KOPT-K1 (cell line): ENCODE measurements at regions not wholly inside any gene's neighbourhood (a gene's known extent, or its start where the extent isn't known, plus 50 kb on each side); places are given as distances from the start of the nearest gene placed in this dataset.

Experiments
- H3K27ac ChIP-seq: fragments of 200-600 bp; sonication (generic); 2 replicates; pipeline ENCODE4 v1.5.1; 2016; ENCODE audit warnings: antibody characterized with exemption, mild to moderate bottlenecking, low read depth, low read length; ENCODE audit not compliant: poor library complexity, severe bottlenecking
- H3K36me3 ChIP-seq: fragments of 200-600 bp; sonication (generic); 2 replicates; pipeline ENCODE4 v1.5.1; 2017; ENCODE audit warnings: antibody characterized with exemption, mild to moderate bottlenecking, low read length, moderate library complexity; ENCODE audit not compliant: insufficient read depth
- H3K9me3 ChIP-seq: fragments of 200-600 bp; sonication (generic); 2 replicates; pipeline ENCODE4 v1.5.1; 2017; ENCODE audit warnings: antibody characterized with exemption, low read length, mild to moderate bottlenecking; ENCODE audit not compliant: insufficient read depth, poor library complexity, severe bottlenecking

DNA sequence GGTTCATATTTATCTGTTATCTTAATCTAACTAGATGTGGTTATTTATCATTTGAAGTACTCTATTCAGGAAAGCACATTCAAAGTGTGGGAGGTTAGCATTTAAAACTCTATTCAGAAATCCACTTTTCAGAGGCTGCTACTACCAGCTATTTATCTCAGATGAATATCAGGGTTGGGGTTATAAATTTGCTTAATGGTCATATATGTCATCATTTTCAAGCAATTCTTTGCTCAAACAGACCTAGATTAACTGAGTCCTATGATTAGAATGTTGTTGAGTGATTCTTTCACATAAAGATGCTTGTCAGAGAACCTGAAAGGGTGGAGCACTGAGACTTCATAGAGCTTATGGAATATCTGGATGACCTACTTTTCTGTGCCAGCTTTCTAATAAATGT, 436.9 kb upstream of the TGFBR2 start:
- Histone ChIP-seq H3K27ac (no peak overlapping the region), H3K36me3 (no peaks in the 10 kb centered on the region), H3K9me3 (no peaks in the 10 kb centered on the region)

DNA sequence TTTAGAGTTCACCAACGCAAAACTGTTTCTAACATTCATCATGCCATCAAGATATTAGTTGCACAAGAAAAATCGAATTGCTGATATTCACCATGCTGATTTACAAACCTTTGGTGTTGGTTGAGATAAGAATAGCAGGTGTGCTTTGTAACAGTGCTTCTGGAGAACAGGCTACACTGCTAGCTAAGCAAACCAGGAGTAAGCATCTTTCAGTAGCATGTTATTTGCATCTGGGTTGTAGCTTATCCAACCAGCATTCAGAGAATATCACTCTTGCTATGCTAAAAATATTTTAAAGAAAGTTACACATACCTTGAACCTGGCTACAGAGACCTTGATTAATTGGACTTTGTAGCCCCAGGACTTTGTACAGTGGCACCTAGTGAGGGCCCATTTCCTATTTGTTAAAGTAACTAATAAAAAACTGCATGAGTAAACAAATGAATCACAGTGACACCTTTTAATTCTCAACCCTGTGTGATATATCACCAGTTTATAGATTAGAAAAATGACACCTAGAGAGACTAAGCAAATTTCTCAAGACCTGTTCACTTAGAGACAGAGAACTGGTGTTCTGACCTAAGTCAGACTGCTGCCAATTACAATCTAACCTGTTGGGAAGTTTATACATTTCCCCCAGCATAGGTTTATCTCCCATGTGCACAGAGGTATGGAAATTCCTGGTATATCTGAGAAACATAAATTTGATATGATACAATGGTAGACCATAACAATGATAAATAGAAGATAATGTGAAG, 435.5 kb upstream of the TGFBR2 start:
- Histone ChIP-seq H3K9me3 (no peaks in the 10 kb centered on the region), H3K27ac (no peak overlapping the region), H3K36me3 (no peaks in the 10 kb centered on the region)

DNA sequence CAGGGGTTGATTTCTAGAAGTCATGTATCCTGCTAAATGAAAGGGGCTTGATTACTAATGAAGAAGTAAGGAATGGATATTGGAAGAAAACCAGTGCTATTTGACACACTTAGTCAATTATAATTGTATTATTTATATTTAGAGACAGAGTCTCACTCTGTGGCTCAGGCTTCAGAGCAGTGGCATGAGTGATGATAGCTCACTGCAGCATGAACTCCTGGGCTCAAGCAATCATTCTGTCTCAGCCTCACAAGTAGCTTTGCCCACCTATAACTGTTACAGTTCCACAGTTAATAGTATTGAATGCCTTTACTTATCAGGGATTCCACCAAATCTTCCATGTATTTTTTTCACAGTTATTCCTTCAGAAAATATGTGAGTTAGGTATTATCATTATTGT, 432.0 kb upstream of the TGFBR2 start:
- Histone ChIP-seq H3K9me3 (no peaks in the 10 kb centered on the region), H3K36me3 (no peaks in the 10 kb centered on the region), H3K27ac (no peak overlapping the region)

DNA sequence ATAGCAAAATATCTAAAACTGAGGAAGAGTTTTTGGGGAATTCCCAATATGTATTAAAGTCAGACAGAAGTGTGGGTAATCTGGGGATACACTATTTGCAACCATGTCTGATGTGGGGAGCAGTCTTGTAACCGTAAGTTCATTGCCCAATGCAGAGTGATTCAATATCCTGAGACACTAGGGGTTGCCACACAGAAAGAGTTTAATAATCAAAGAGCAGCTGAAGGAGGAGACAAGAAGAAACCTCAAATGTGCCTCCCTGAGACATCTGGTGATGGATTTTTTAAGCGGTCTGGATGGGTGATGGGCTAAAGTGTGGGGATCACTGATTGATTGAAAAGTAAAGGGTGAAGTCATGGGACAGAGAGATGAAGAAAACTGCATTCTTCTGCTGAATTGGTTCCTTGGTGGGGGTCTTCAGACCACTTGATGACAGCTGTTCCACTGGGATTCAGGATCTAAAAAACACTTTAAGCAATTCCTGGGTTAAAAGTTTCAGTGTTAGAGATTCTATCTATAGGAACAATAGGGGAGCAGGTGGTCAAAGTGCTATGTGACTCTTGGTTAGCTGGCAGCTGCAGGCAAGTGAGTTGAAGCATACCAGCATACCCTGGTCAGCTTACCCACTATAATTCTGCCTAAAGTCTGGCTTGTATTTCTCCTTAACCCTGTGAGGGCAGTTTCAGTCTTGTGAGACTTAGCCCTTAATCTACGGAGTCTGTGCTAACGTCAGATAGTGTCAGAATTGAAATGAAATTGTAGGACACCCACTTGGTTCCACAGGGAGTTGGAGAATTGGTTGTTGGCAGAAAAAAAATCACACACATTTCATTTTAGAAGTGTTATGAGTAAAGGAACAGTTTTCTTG, 425.9 kb upstream of the TGFBR2 start:
- Histone ChIP-seq H3K9me3 (no peaks in the 10 kb centered on the region), H3K27ac (no peak overlapping the region), H3K36me3 (no peaks in the 10 kb centered on the region)

DNA sequence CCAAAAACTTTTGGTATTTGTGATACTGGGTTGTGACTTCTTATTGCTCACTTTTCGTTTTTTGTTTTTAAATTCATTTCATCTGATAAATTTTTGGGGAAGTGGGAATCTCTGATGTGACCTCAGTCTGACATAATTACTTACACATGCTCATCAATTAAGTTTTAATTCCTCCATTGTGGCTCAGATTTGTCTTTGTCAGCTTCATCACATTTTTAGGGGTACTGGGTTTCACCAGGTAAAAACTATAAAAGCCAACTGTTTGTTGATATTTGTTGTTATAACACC, 425.3 kb upstream of the TGFBR2 start:
- H3K36me3 ChIP-seq = no peaks in the 10 kb centered on the region
- no peak overlapping the region for H3K27ac ChIP-seq
- no peaks in the 10 kb centered on the region for H3K9me3 ChIP-seq

DNA sequence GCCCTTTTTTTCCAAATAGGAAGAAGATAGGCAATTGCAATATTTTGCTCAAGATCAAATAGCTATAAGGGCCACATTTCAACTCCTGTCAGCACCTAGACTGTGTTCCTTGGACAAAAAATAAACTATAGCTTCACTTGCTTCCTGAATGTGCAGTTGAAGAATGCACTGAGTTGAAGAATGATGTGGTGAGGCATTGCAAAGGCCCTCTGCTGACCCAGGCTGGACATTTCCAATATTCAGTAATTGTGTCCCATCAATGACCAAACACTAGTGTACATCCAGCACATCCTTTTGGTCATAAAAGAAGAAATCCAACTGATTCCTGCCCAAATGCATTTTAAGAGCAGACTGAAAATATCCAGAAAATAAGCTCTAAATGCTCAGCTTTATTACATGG, 424.8 kb upstream of the TGFBR2 start:
- H3K27ac ChIP-seq = no peak overlapping the region
- H3K36me3 ChIP-seq = no peaks in the 10 kb centered on the region
- no peaks in the 10 kb centered on the region for H3K9me3 ChIP-seq

DNA sequence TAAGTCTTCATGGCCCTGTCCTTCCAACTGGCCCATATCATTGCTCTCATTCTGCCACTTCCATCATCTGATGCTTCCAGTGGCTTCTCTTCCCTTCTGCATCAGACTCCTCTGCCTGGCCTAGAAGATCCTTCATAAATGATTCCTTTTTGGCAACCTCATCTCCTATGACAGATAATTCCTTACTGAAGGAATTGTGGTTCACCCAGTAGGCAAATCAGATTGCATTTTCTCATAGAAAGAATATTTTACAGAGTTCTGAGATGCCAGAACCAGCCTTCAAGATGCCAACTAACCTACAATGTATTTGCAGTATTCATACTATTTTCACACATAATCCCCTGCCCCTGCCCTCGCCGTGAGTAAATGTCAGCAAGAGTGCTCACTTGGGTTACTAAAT, 423.0 kb upstream of the TGFBR2 start:
- Histone ChIP-seq H3K36me3 (no peaks in the 10 kb centered on the region), H3K27ac (no peak overlapping the region), H3K9me3 (no peaks in the 10 kb centered on the region)

DNA sequence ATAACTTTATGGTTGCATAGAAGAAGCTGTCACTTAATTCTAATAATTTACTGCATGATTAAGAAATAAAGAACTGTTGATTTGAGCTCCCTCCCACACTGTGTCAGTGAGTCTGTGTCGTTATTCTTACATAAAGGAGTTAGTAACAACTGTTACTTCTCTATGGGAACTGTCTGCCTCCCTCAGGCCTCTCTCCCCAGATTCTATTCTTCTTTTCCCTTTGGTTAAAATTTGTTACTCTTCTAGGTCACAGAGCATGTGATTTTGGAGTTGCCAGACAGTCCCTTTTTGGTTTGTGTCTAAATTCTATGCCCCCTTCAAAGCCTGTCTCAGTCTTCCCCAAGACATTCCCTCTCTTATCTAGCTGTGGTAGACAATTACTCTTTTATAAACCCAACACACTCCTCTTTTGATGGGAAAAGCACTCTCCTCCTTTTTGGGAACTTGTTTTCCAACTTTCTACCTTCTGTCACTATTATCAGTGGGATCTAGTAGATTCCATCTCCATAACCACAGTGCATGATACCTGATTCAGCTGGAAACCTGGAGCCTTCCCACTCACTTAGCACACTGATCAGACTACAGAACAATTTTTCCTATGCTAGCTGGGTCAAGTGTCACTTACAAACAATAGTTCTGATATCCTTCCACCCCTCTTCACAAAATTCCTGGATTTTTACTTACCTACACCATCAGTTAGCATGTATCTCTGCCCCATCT, 422.1 kb upstream of the TGFBR2 start:
- no peaks in the 10 kb centered on the region for H3K9me3 ChIP-seq
- no peaks in the 10 kb centered on the region for H3K36me3 ChIP-seq
- H3K27ac ChIP-seq = no peak overlapping the region

DNA sequence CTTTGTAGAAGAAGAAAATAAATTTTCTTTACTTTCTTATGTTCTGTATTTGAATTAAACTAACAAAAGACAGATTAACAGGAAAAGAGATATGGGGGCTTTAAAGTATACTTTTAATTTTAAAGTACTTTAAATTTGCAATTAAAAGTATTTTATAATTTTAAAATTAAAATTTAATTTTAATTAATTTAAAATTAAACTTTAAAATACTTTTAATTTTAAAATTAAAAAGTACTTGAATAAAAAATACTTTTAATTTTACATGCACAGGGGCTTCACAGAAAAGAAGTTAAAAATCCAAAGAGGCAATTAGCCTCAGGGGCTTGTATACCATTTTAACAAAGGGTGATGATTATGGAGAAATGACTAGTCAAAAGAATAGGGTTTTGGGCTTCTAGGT, 420.5 kb upstream of the TGFBR2 start:
- H3K36me3 ChIP-seq = no peaks in the 10 kb centered on the region
- H3K9me3 ChIP-seq = no peaks in the 10 kb centered on the region
- H3K27ac ChIP-seq = no peak overlapping the region

DNA sequence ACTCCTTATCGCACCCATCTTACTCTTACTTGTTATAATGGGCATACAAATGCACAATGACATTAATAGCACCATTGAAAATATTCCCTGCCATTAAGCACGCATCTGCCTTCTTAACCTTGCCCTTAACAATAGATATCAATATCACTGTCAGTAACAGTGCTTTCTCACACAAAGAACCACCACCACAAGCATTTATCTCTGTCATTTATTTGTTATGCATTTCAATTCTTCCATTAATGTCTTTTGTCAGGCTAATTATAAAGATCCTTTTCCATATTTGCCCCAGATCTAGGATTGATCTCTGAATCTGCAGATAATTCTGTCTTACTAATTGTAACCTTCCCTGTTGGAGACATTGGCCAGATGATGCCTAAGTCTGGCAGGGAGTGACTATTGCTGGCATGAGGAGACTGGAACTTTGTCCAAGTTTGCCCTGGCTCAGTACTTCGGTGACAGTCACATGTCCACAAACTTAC, 419.6 kb upstream of the TGFBR2 start:
- no peaks in the 10 kb centered on the region for H3K9me3 ChIP-seq
- no peaks in the 10 kb centered on the region for H3K36me3 ChIP-seq
- H3K27ac ChIP-seq = no peak overlapping the region

DNA sequence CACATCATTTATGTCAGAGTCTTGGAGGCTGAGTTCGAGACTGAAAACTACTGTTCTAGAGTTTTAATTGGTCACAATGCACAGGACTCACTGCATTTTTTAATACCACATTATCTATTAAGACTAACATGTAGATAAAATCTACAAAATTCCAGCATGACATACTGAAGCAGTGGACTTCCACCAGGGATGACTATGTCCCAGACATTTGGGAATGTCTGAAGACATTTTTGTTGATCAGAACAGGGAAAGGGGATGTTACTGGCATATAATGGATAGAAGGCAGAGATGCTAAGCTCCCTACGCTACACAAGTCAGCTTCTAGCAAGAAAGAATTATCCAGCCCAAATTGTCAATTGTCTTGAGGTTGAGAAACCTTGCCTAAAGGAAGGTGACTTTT, 419.0 kb upstream of the TGFBR2 start:
- no peaks in the 10 kb centered on the region for H3K36me3 ChIP-seq
- no peak overlapping the region for H3K27ac ChIP-seq
- no peaks in the 10 kb centered on the region for H3K9me3 ChIP-seq

DNA sequence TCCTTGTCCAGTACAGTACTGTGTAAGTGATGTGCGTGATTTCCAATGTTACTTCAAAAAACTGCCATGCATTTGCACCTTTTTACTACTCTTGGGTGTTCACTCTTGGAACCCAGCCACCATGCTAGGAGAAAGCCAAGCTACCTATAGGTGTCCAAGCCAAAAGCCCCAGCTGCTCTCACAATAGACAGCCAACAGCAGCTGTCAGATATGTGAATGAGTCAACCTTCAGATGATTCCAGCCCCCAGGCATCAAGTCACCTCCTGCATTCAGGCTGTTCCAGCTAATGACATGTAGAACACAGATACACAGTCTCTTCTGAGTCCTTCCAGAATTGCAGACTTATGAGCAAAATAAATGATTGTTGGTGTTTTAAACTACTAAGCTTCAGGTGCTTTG, 417.7 kb upstream of the TGFBR2 start:
- Histone ChIP-seq H3K27ac (no peak overlapping the region), H3K36me3 (no peaks in the 10 kb centered on the region)

DNA sequence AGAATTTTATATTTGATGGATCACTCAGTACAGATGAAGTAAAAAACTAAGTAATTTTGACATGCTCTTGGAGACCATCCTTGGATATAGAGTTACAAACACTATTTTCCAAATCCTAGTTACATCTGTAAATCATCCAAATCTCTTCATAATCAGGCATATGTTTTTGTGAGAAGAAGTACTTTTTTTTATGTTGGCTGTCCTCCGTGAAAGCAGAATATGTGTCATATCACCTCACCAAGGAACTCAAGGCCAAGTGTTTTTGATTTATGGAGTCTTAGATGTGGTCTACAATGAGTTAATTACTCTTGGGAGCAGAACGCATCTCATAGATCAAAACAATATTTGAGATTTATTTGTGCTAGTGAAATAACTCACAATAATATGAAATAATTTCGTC, 416.5 kb upstream of the TGFBR2 start:
- no peak overlapping the region for H3K27ac ChIP-seq
- H3K36me3 ChIP-seq = no peaks in the 10 kb centered on the region

More for the DNA sequence above, 417.7 kb upstream of the TGFBR2 start:
- H3K9me3 ChIP-seq = no peaks in the 10 kb centered on the region

DNA sequence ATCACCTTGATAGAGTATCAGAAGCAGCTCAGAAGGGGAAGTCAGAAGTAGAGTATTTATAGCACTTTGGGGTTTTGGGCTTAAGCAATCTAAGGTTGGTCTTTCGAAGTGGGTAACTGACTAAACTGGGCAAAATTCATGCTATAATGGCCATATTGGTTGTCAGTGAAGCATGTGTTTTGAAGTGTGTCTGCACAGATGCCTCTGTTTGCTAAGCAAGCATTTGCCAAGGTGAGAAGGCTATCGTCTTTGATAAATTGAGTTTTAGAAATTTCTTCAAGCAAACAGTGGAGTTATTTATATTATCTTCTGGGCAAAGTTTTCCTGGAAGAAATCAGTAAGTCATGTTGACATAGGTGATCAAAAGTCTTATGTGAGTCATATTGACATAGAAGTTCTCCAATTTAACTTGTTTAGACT, 412.8 kb upstream of the TGFBR2 start:
- H3K27ac ChIP-seq = no peak overlapping the region
- no peaks in the 10 kb centered on the region for H3K9me3 ChIP-seq

More for the DNA sequence above, 416.5 kb upstream of the TGFBR2 start:
- H3K9me3 ChIP-seq = no peaks in the 10 kb centered on the region

DNA sequence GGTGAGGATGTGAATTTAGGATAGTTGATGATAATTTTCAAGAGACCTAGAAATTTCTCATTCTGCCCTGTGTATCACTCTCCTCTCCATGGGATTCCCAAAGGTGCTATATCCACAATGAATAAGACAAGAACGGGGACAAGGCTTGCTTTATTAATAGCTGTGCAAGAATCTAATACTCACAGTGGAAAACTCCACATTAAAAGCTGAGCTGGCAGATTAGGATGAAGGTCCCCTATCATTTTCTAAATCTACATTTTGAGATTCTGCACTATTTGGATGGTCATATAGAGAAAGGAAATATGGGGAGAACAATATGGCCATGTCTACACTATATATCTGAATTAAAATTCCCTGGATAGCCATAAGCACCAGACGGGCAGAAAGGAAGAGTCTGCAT, 411.0 kb upstream of the TGFBR2 start:
- no peaks in the 10 kb centered on the region for H3K9me3 ChIP-seq
- no peak overlapping the region for H3K27ac ChIP-seq
- H3K36me3 ChIP-seq = no peaks in the 10 kb centered on the region

More for the DNA sequence above, 412.8 kb upstream of the TGFBR2 start:
- no peaks in the 10 kb centered on the region for H3K36me3 ChIP-seq
